ENCODE measurements at regions not wholly inside any gene's neighbourhood (a gene's known extent, or its start where the extent isn't known, plus 50 kb on each side); places are given as distances from the start of the nearest gene placed in this dataset.

DNA sequence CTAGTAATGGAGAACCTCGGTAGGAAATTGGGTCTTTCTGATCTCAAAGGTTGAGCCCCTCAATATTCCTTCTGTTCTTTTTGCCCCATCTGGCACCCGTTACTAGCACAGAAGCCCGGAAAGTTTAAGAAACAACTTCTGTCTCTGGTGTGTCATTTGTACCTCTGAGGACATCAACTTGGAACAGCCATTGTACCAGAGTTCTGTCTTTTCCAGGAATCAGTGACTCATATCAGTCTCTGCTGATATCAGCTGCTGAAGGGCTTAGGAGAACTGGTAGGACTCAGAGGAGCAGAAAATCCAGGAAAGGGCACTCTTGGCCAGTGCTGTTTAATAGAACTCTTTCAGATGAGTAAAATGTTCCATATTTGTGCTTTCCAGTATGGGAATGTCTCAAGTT, 78.3 kb upstream of the CHD6 start:
- H3K36me3 ChIP-seq (ENCODE audit: control insufficient read depth, insufficient read depth, low read length): no peaks in the 10 kb centered on the region
- ChIA-PET POLR2A (ENCODE audit: unreplicated experiment) (no interaction called here), CTCF (no interaction called here)
- no peaks in the 10 kb centered on the region for H4K20me1 ChIP-seq (ENCODE audit: insufficient read depth, low read length)
- H3K79me1 ChIP-seq (ENCODE audit: low read depth in 1 of 2, low read length in 2 of 2): no peaks in the 10 kb centered on the region
- no peaks in the 10 kb centered on the region for H3K9me1 ChIP-seq (ENCODE audit: insufficient read depth, low read length)
- ATAC-seq (ENCODE audit: low read depth) (no peak), DNase-seq (no peak)
- no peak overlapping the region for H2AFZ ChIP-seq (replicated peaks; ENCODE audit: low read length, poor library complexity)
- no peaks in the 10 kb centered on the region for H3K4me1 ChIP-seq (ENCODE audit: control insufficient read depth, insufficient read depth, low read length)
- no peak overlapping the region for H4K5ac ChIP-seq (ENCODE audit: low read depth, low read length)
- no peak overlapping the region for H3K56ac ChIP-seq (ENCODE audit: extremely low read depth, insufficient read depth, low read length)
- in situ Hi-C loops (cut with MboI; ENCODE audit: low sequenced_read_pairs) (no loop called here), intact Hi-C loops (cut with micrococcal nuclease) (loop anchor here (10.0 kb wide), 3 partner anchors 212 to 522 kb away; partner anchors contain the start of gene LPIN3), dilution Hi-C loops (cut with HindIII; ENCODE audit: low sequenced_read_pairs, unreplicated experiment) (no loop called here)
- no peak overlapping the region for H3K4me2 ChIP-seq (ENCODE audit: low read depth, low read length)
- no peak overlapping the region for H3K9ac ChIP-seq (ENCODE audit: low read depth, low read length)
- 81% methylated on average over 3 of the region's 3 CpGs; no CpG with 5 or more reads in 1 of the 2 experiments for WGBS, 2 experiments (ENCODE audit: extremely low coverage in 2 of 2, insufficient read length in 1 of 2)
- no peak overlapping the region for H3K4ac ChIP-seq (ENCODE audit: low read depth, low read length)
- no TSS peak for BruUV-seq (replicated peaks)
- H3K27ac ChIP-seq (ENCODE audit: insufficient read depth, low read length): no peak overlapping the region
- no peak overlapping the region for H2BK120ac ChIP-seq (ENCODE audit: low read depth, low read length)
- no peak overlapping the region for H3K14ac ChIP-seq (replicated peaks; ENCODE audit: low read depth, low read length)
- no peak overlapping the region for H3K23ac ChIP-seq (ENCODE audit: low read depth, low read length)
- TF ChIP-seq FOS (IDR thresholded peaks at IDR 0.05; ENCODE audit: low read depth, low read length): no peak
- no peak for TF ChIP-seq MXI1 (IDR thresholded peaks at IDR 0.05; ENCODE audit: borderline replicate concordance, low read depth, low read length)
- no peak for TF ChIP-seq POLR2A (IDR thresholded peaks at IDR 0.05; ENCODE audit: low read depth, low read length)
- no peak overlapping the region for H4K91ac ChIP-seq (ENCODE audit: insufficient read depth, low read depth, low read length)
- H2BK5ac ChIP-seq (ENCODE audit: low read depth, low read length, poor library complexity, severe bottlenecking): no peak overlapping the region
- no peaks in the 10 kb centered on the region for H3K9me3 ChIP-seq (ENCODE audit: control insufficient read depth, insufficient read depth, low read length)
- H2BK20ac ChIP-seq (ENCODE audit: low read depth, low read length): no peak overlapping the region
- H2BK15ac ChIP-seq (ENCODE audit: low read depth, low read length): no peak overlapping the region
- no peak overlapping the region for H4K8ac ChIP-seq (ENCODE audit: low read depth in 2 of 2, low read length in 2 of 2)
- H2AK9ac ChIP-seq (replicated peaks; ENCODE audit: low read depth, low read length, poor library complexity): no peak overlapping the region
- no peak overlapping the region for H3K18ac ChIP-seq (ENCODE audit: low read depth, low read length)
- H3K27me3 ChIP-seq (ENCODE audit: control insufficient read depth, insufficient read depth, low read length): no peaks in the 10 kb centered on the region; the same call in 1 of the 2 replicates
- H3K4me3 ChIP-seq (ENCODE audit: insufficient read depth, low read depth, low read length): no peak overlapping the region
- no peak overlapping the region for H2AK5ac ChIP-seq (ENCODE audit: low read depth, low read length)
